AG09309 (cell line): ENCODE measurements at regions not wholly inside any gene's neighbourhood (a gene's known extent, or its start where the extent isn't known, plus 50 kb on each side); places are given as distances from the start of the nearest gene placed in this dataset.

Source experiments
- DNase-seq: peaks from one replicate; pipeline ENCODE4 v3.0.0-alpha.2; 2010; ENCODE audit warnings: low read depth
- H3K4me3 ChIP-seq: 2 replicates; pipeline ENCODE4 v1.5.1; 2011; ENCODE audit warnings: mild to moderate bottlenecking, low read depth, low read length, moderate library complexity; ENCODE audit not compliant: control insufficient read depth
- TF ChIP-seq, protein P1 (sequence below): IDR thresholded peaks from 2 replicates; pipeline ENCODE4 v1.5.1; 2011; ENCODE audit warnings: mild to moderate bottlenecking, low read depth, low read length, inconsistent platforms; ENCODE audit not compliant: insufficient read depth, control insufficient read depth; ENCODE audit errors: missing control alignments

DNA sequence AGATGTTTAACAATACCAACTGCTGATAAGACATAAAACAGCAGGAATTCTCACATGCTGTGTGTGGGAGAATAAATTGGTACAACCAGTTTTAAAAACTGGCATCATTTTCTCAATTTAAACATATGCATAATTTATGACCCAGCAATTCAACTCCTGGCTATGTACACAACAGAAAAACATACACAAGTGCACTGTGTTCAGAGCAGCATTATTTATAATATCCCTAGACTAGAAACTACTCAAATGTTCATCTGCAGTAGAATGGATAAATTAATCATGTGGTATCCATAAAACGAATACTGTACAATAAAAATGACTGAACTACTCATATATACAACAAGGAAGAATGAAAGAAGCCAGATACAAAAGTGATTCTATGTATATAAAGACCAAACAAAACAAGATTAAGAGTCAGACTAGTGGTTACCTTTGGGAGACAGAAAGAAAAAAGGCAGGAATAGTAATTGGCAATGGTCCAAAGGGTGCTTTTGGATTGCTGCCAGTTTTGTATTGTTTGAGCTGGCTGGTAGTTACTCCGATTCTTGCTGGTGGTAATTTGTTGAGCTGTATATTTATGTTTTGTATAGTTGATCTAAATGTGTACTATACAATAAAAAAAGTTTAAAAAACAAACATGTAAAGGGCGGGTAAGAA is 306.0 kb downstream of the TFEC start:
- TF ChIP-seq, protein P1, sequence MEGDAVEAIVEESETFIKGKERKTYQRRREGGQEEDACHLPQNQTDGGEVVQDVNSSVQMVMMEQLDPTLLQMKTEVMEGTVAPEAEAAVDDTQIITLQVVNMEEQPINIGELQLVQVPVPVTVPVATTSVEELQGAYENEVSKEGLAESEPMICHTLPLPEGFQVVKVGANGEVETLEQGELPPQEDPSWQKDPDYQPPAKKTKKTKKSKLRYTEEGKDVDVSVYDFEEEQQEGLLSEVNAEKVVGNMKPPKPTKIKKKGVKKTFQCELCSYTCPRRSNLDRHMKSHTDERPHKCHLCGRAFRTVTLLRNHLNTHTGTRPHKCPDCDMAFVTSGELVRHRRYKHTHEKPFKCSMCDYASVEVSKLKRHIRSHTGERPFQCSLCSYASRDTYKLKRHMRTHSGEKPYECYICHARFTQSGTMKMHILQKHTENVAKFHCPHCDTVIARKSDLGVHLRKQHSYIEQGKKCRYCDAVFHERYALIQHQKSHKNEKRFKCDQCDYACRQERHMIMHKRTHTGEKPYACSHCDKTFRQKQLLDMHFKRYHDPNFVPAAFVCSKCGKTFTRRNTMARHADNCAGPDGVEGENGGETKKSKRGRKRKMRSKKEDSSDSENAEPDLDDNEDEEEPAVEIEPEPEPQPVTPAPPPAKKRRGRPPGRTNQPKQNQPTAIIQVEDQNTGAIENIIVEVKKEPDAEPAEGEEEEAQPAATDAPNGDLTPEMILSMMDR, result no peak
- H3K4me3 ChIP-seq, result no peak overlapping the region
- no peak for DNase-seq

DNA sequence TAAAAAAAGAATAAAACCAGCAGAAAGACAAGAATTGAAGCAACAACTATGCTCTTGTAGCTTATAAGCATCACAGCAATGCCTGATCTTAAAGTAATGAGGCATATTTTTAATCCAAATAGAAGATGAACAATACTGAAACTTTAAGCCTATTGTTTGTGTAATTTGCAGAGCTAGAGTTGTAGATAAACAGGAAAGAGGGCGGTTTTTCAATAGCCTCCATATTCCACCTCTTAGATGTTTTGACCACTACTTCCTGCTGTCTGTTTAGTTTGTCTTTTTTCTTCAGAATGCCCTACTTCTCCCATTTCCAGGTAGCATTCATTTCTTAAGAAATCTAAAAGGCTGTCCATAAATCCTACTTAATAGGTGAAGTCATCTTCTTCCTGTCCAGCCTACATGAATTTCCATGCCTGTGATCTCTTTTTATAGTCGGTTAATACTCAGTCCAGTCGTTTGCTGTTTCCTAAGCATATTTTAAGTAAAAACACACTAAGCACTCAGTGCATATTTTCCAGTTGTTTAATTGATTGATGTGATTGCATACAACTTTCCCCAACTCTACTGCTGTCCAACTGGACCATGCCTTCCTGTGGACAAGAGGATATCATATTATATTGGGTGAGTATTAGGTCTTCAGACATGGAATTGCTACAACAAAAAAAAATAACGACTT is 308.1 kb downstream of the TFEC start:
- TF ChIP-seq, protein P1, result no peak
- H3K4me3 ChIP-seq, result no peak overlapping the region
- no peak for DNase-seq

DNA sequence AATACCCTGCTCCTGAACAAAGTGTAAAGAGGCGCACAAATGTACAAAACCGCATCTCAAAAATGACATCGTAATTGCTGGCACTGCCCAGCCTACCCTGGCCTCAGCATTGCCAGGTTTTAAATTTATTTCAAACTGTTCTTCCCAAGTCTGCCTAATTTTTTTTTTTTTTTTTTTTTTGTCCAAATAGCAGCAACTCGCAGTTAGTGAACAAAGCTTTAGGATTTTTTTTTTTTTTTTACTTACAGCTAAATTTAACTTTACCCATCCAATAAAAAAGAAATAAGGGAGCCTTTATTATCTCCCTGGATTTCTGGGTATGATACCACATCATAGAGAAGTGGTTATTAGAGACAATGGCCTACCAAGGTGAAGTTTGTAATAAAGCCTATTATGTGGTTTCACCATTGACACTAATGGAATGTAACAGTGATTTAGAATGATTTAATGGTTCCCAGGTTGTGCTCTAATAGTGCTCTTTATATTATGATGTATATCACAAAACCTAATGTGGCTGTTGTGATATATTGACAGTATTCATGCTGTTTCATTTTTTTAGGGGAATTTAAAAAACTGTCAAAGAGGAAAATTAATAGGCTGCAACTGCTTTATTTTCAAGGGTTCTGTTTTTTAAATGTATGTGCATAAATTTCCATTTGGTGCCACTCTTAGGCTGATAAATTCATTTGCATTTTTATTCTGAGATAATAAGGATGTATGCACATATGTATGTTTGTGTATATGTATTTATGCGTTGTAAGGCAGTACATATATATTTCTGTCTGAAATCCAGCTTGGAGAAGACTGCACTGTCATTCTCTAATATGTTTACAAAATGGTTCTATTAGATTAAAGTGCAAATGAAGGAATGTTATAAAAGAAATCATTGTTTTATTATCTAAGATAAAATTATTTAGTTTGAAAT is 309.0 kb downstream of the TFEC start:
- no peak for DNase-seq
- TF ChIP-seq, protein P1, result no peak
- no peak overlapping the region for H3K4me3 ChIP-seq

DNA sequence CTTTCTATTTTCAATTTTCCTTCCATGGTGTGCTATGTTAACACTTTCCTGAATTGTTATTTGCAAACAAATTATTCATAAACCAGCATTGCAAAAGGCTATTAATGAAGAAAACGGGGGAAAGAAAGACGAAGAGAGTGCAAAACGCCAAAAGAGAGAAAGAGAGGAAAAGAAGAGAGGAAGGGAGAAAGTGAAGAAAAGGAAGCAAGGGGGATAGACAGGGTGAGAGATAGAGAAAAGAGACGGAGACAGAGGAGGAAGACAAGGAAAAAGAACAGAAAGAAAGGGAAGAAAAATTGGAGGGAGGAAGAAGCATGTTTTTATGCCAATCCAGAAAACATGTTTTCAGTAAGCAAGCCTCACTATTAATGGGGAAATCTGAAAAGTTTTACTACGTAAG is 310.6 kb downstream of the TFEC start:
- TF ChIP-seq, protein P1, result no peak
- DNase-seq, result no peak
- H3K4me3 ChIP-seq, result no peak overlapping the region

DNA sequence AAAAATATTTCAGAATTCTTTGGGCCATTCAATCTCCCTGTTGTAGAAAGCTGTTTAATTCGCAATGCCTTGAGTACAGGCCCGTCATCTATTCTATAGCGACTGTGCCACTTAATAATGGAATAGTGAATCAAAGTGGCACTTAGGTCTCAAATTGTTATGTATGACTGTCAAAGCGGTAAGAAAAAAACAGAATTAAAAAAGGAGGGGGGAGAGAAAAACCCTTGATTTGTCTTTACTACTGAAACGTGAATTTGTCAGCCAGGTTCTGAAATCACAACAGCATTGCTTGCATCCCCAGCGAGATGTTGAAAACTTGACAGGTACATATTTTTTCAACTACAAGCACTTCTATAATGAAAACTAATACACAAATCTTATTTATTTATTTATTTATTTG is 320.9 kb downstream of the TFEC start:
- no peak for DNase-seq
- H3K4me3 ChIP-seq, result no peak overlapping the region
- TF ChIP-seq, protein P1, result no peak

DNA sequence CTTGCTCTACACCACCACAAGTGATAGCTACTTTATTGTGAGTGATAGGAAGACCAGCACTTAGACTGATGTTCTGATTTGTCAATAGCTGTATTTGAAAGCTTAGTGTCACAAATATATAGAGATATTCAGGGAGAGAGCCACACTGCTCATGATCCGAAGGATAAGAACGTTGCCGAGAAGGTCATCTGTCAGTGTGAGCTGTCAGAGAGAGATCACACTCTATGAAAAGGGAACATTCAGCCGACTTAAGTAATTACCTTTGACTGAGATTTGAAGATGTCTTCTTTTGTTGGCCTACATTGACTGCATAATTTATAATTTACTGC is 322.6 kb downstream of the TFEC start:
- DNase-seq, result no peak
- H3K4me3 ChIP-seq, result no peak overlapping the region
- TF ChIP-seq, protein P1, result no peak
